ENCODE measurements at regions not wholly inside any gene's neighbourhood (a gene's known extent, or its start where the extent isn't known, plus 50 kb on each side); places are given as distances from the start of the nearest gene placed in this dataset.
A peak's percentile ranks its signal among the peaks of the same experiment; 100 is the strongest.

DNA sequence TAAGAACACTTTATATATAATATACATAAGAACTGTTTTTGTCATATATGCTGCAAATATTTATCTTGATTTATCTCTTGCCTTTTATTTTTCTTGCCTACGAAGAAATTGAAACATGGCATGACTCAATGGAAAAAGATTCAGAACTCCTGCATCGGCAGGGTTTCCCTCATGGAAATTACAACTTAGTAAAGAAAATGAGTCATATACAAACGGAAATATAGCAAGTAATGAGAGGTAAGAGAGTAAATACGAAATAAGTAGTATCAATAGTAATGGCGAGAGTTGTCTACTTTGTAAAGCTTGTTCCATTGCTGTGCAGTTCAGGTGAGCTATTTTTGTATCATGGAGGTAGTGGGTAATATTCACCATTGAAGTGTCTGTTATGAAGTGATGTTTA, 350.4 kb downstream of the DDX10 start:
- 7% methylated on average over 5 of the region's 5 CpGs for WGBS (ENCODE audit: missing lambda C conversion rate)
- TF ChIP-seq HOXB13 (CRISPR knock-in tag; IDR thresholded peaks at IDR 0.05; ENCODE audit: low read depth), result no peak
- TF ChIP-seq RAD21 (conservative IDR thresholded peaks at IDR 0.05 in 1 of 2, IDR thresholded peaks at IDR 0.05 in 1 of 2), result no peak
- no peak for TF ChIP-seq ZNF302 (CRISPR knock-in tag; IDR thresholded peaks at IDR 0.05)
- TF ChIP-seq EHF (CRISPR knock-in tag; IDR thresholded peaks at IDR 0.05), result no peak
- TF ChIP-seq FOSL2 (IDR thresholded peaks at IDR 0.05), result no peak
- TF ChIP-seq FOSL2 (CRISPR knock-in tag; IDR thresholded peaks at IDR 0.05), result 0 out of 2 replicates have a peak, but pooled peaks have one; percentile 24

GRCh38 chr11:109016724-109017123, 351.9 kb downstream of the DDX10 start:
- WGBS (ENCODE audit: missing lambda C conversion rate), result 90% methylated on average over 1 of the region's 1 CpG
- Histone ChIP-seq H3K27ac (no peak overlapping the region), H3K4me1 (no peaks in the 10 kb centered on the region), H3K4me3 (no peak overlapping the region), H3K4me2 (no peak overlapping the region), H3K9me3 (no peaks in the 10 kb centered on the region)
- no peak for ATAC-seq
- FAIRE-seq, result no peak
- no peak for TF ChIP-seq RNF2 (IDR thresholded peaks at IDR 0.05; ENCODE audit: borderline replicate concordance, low read depth)
- TF ChIP-seq REST (IDR thresholded peaks at IDR 0.05), result no peak
- TF ChIP-seq SREBF2 (IDR thresholded peaks at IDR 0.05), result no peak
- no peak for TF ChIP-seq RARB (CRISPR knock-in tag; IDR thresholded peaks at IDR 0.05)
- TF ChIP-seq MYC (IDR thresholded peaks at IDR 0.05; ENCODE audit: borderline replicate concordance, low read length), result no peak
- TF ChIP-seq TP53 (CRISPR knock-in tag; IDR thresholded peaks at IDR 0.05), result no peak
- TF ChIP-seq CHD2 (IDR thresholded peaks at IDR 0.05; ENCODE audit: low read length, partially characterized antibody), result no peak
- no peak for TF ChIP-seq FOXS1 (CRISPR knock-in tag; IDR thresholded peaks at IDR 0.05)
- no peak for TF ChIP-seq HOXA7 (CRISPR knock-in tag; IDR thresholded peaks at IDR 0.05)
- TF ChIP-seq JUNB (IDR thresholded peaks at IDR 0.05), result no peak
- TF ChIP-seq RAD21 (conservative IDR thresholded peaks at IDR 0.05 in 1 of 2, IDR thresholded peaks at IDR 0.05 in 1 of 2), result no peak
- no peak for TF ChIP-seq POLR2AphosphoS2 (conservative IDR thresholded peaks at IDR 0.05; ENCODE audit: low read length)
- no peak for TF ChIP-seq JUN (IDR thresholded peaks at IDR 0.05)
- no peak for TF ChIP-seq CBX2 (IDR thresholded peaks at IDR 0.05; ENCODE audit: borderline replicate concordance, low read depth)
- TF ChIP-seq NPAS2 (CRISPR knock-in tag; IDR thresholded peaks at IDR 0.05; ENCODE audit: borderline replicate concordance), result no peak
- TF ChIP-seq PBX3 (IDR thresholded peaks at IDR 0.05), result no peak
- ChIA-PET CTCF (interaction anchor here (0.6 kb wide), 1 partner anchor 42 kb away, joined by 3 read pairs; no protein-coding TSS in a partner anchor), POLR2A (no interaction called here)
- no peak for DNase-seq (ENCODE audit: low read depth in 1 of 2, low spot score in 1 of 2)

More for the DNA sequence above, 350.4 kb downstream of the DDX10 start:
- H3K9me3 ChIP-seq, result no peaks in the 10 kb centered on the region
- ChIA-PET POLR2A (no interaction called here), CTCF (interaction anchor here (0.6 to 1.3 kb wide), 2 partner anchors 38 to 1036 kb away, joined by 3 to 4 read pairs; no protein-coding TSS in a partner anchor)
- DNase-seq (ENCODE audit: low read depth in 1 of 2, low spot score in 1 of 2) (no peak), ATAC-seq (no peak), FAIRE-seq (no peak)
- no peak overlapping the region for H3K4me3 ChIP-seq
- no peaks in the 10 kb centered on the region for H3K4me1 ChIP-seq
- peak overlapping the region; percentile 36 for H3K4me2 ChIP-seq
- no peak overlapping the region for H3K27ac ChIP-seq
